ENCODE measurements at regions not wholly inside any gene's neighbourhood (a gene's known extent, or its start where the extent isn't known, plus 50 kb on each side); places are given as distances from the start of the nearest gene placed in this dataset.

GRCh38 chr4:20403846-20404245 lies 152.1 kb downstream of the SLIT2 start:
- WGBS, 4 donors: 82 to 92% (median 84%) methylated on average over 1 of the region's 1 CpG
- Histone ChIP-seq H3K27me3 (no peaks in the 10 kb centered on the region), H3K4me3 (no peak overlapping the region), H3K27ac (no peak overlapping the region), H3K36me3 (replicated peaks in 1 of 2) (no peaks in the 10 kb centered on the region), H3K4me1 (replicated peaks in 1 of 2) (peaks cover 11 to 13% of the 10 kb centered on the region in 2 donors), H3K9me3 (replicated peaks in 1 of 3) (no peaks in the 10 kb centered on the region)
- no peak for DNase-seq
- no peak for TF ChIP-seq CTCF (IDR thresholded peaks at IDR 0.05)
- TF ChIP-seq POLR2A (IDR thresholded peaks at IDR 0.05): no peak
- intact Hi-C loops (cut with DNase I): no loop called here

DNA sequence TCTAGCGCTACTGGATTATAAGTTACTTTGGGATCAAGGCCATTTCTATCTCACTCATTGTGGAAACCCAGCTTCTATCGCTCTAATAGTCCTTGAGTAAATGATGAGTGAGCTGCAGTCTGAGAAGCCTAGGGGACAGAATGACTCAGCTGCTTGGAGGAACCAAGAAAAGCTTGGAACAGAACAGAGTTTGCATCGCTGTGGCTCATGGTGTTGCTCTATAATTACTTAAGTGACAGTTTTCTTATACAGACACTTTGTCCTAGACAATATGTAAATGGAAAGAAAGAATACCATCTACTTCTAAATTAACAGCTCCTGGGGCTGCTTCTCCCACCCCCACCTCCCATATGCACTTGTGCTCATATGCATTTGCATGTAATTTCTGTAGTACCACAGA lies 156.9 kb downstream of the SLIT2 start:
- H3K4me1 ChIP-seq (replicated peaks in 1 of 2): peaks cover 11 to 13% of the 10 kb centered on the region in 2 donors
- peak overlapping the region in 4 of 5 donors; percentile 53 to 71 (median 60) for H3K27ac ChIP-seq
- peak overlapping the region in 1 of 4 donors; percentile 17 for H3K4me3 ChIP-seq
- WGBS, 4 donors: 45 to 57% (median 49%) methylated on average over 3 of the region's 3 CpGs
- H3K9me3 ChIP-seq (replicated peaks in 1 of 3): peaks cover 0 to 3% (median 0%) of the 10 kb centered on the region in 3 donors
- TF ChIP-seq POLR2A (IDR thresholded peaks at IDR 0.05) (no peak), CTCF (IDR thresholded peaks at IDR 0.05) (no peak)
- no peaks in the 10 kb centered on the region for H3K36me3 ChIP-seq (replicated peaks in 1 of 2)
- intact Hi-C loops (cut with DNase I): no loop called here
- no peaks in the 10 kb centered on the region for H3K27me3 ChIP-seq
- peak in 4 of 7 donors; percentile 41 to 68 (median 56) for DNase-seq

- WGBS, 4 donors: 76 to 82% (median 78%) methylated on average over 1 of the region's 1 CpG
- DNase-seq: no peak
- peaks cover 0 to 3% (median 0%) of the 10 kb centered on the region in 3 donors for H3K9me3 ChIP-seq (replicated peaks in 1 of 3)
- H3K4me1 ChIP-seq (replicated peaks in 1 of 2): peaks cover 11% of the 10 kb centered on the region in 2 donors
- H3K4me3 ChIP-seq: no peak overlapping the region
- no peaks in the 10 kb centered on the region for H3K27me3 ChIP-seq
- H3K36me3 ChIP-seq (replicated peaks in 1 of 2): no peaks in the 10 kb centered on the region
- intact Hi-C loops (cut with DNase I): no loop called here
- TF ChIP-seq POLR2A (IDR thresholded peaks at IDR 0.05) (no peak), CTCF (IDR thresholded peaks at IDR 0.05) (no peak)
- no peak overlapping the region for H3K27ac ChIP-seq
These were observed 160.4 kb downstream of the SLIT2 start for GRCh38 chr4:20412072-20412471.

DNA sequence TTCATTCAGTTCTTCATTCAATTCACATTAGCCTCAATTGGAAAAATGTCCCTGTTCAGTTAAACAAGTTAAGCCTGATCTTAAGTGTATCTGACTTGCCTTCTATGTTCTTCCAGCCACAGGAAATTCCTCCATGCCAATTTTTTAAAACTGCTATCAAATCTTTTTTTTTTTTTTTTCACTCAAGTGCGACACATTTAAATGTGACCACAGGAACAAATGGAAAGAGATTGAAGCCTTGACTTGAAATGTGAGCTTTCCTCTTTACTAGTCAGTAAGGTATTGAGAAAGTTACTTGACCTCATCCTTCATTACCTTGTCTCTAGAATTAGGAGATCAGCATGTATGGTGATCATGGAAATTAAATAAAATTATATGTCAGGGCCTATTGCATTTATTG lies 165.1 kb downstream of the SLIT2 start:
- WGBS, 4 donors: 88 to 95% (median 89%) methylated on average over 1 of the region's 1 CpG
- intact Hi-C loops (cut with DNase I): no loop called here
- no peaks in the 10 kb centered on the region for H3K27me3 ChIP-seq
- H3K4me1 ChIP-seq (replicated peaks in 1 of 2): peaks cover 0 to 5% of the 10 kb centered on the region in 2 donors
- no peak overlapping the region for H3K4me3 ChIP-seq
- no peak for DNase-seq
- TF ChIP-seq CTCF (IDR thresholded peaks at IDR 0.05) (no peak), POLR2A (IDR thresholded peaks at IDR 0.05) (no peak)
- H3K9me3 ChIP-seq (replicated peaks in 1 of 3): peaks cover 0 to 3% (median 0%) of the 10 kb centered on the region in 3 donors
- no peak overlapping the region for H3K27ac ChIP-seq
- H3K36me3 ChIP-seq (replicated peaks in 1 of 2): no peaks in the 10 kb centered on the region
